LNCaP clone FGC (cell line): ENCODE measurements at regions not wholly inside any gene's neighbourhood (a gene's known extent, or its start where the extent isn't known, plus 50 kb on each side); places are given as distances from the start of the nearest gene placed in this dataset.

Experiments
- DNase-seq: peaks from one replicate; pipeline ENCODE4 v3.0.0-alpha.2; 2011; ENCODE audit warnings: low read depth
- H3K4me3 ChIP-seq: 2 replicates; pipeline ENCODE4 v1.5.1; 2011; ENCODE audit warnings: mild to moderate bottlenecking, low read depth, low read length, control low read depth
- TF ChIP-seq, protein P1 (sequence below): IDR thresholded peaks from 2 replicates; pipeline ENCODE4 v1.5.1; 2012; ENCODE audit warnings: mild to moderate bottlenecking; ENCODE audit not compliant: control insufficient read depth, insufficient read depth; ENCODE audit errors: extremely low read depth

DNA sequence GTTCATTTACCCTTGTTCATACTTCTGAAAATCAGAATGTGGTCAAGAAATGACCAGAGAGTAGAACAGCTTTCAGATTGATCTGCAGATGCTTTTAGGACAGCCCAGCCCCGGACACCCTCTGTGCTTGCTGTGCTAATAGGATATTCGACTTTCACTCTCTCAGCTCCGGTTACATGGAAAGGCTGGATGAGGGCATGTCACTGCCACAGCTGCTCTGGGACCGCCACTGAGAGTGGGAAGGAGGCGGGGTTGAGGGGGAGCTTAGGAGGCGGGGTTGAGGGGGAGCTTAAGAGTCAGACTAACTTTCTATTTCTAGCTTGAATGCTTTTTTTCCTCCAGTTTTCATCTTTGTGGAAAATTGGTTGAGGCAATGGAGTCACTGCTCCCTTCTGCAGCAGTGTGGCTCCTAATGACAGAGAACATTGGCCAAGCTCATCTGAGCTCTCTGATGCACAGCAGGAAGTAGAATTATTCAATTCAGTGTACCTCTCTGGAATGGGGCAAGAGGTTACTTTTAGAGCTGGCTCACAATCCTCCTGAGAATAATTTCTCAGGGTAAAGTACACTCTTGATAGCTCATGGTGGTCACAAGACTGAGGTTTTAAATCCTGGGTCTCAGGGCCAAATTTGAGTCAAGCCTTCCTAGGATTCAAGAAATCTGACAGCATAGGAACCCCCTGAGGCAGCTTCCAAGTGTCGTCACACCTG, 74.6 kb upstream of the NPAS1 start:
- DNase-seq: no peak
- no peak overlapping the region for H3K4me3 ChIP-seq
- TF ChIP-seq, protein P1, sequence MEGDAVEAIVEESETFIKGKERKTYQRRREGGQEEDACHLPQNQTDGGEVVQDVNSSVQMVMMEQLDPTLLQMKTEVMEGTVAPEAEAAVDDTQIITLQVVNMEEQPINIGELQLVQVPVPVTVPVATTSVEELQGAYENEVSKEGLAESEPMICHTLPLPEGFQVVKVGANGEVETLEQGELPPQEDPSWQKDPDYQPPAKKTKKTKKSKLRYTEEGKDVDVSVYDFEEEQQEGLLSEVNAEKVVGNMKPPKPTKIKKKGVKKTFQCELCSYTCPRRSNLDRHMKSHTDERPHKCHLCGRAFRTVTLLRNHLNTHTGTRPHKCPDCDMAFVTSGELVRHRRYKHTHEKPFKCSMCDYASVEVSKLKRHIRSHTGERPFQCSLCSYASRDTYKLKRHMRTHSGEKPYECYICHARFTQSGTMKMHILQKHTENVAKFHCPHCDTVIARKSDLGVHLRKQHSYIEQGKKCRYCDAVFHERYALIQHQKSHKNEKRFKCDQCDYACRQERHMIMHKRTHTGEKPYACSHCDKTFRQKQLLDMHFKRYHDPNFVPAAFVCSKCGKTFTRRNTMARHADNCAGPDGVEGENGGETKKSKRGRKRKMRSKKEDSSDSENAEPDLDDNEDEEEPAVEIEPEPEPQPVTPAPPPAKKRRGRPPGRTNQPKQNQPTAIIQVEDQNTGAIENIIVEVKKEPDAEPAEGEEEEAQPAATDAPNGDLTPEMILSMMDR: no peak

DNA sequence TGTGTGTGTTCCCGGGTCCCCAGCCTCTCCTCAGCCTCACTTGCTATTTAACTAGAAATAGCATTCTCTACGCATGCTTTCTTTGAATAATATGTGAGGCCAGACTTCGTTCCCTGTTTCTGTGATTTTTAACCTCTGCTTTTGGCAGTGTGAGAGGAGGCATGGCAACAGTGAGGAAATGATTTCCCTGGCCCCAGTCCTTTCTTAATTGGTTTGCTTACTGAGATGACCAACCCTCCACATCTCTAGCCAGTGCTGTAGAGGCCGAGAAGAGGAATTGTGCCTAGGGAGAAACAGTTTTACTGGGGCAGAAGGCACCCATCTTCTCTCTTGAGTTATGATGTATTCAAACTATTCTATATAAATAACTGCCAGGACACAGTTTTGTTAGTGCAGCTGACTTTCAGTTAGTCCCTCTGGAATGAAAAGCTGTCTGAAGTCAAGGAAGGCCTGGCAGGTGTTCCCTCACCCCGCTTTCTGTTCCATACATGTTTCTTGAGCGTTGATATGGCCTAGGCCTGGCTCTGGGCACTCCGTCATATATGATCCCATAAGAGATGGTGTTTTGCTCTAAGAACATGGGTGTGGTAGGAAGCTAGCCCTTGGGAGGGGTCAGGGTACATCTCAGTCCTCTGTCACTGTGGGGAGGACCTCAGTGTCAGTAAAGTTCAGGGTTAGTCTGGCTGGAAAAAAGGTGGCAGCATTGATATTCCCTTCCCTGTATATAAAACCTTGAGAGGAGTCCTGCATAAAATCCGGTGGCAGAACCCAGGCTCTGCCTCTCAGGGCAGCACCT, 73.7 kb upstream of the NPAS1 start:
- no peak for DNase-seq
- no peak overlapping the region for H3K4me3 ChIP-seq
- TF ChIP-seq, protein P1: no peak

DNA sequence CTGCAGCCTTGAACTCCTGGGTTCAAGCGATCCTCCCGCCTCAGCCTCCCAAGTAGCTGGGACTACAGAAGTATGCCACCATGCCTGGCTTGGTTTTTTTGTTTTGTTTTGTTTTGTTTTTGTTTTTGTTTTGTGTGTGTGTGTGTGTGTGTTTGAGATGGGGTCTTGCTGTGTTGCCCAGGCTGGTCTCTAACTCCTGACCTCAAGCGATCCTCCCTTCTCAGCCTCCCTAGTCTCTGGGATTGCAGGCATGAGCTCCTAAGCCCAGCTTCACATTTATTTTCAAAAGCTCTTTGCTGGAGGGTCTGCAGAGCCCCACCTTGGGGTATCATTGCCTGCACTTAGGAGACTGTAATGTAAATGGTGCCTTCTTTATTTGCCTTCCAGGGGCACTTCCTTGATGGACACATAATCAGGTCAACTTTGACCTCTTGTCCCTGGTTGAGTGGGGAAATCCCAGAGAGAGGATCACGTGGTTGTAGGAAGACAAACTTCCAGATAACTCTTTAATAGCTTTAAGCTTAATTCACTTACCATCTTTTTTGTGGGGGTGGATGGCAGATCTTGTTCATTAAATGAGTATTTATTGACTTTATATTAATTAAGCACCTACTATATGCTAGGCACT, 72.9 kb upstream of the NPAS1 start:
- TF ChIP-seq, protein P1: no peak
- DNase-seq: no peak
- no peak overlapping the region for H3K4me3 ChIP-seq

DNA sequence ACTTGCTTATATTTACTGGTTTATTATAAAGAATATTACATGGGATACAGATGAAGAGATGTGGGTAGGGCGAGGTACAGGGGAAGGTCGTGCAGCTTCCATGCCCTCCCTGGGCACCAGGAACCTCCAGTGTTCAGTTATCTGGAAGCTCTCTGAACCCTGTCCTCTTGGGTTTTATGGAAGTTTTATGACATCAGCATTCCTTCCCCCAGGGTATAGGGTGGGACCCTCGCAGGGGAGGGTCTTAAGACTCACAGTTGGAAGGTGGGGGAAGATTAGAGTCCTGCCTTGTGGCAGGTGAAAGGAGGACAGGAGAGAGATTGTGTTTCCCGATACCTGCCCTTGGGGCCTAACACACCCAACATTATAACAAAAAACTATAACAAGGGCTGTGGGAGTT, 71.8 kb upstream of the NPAS1 start:
- TF ChIP-seq, protein P1: no peak
- DNase-seq: no peak
- H3K4me3 ChIP-seq: no peak overlapping the region

DNA sequence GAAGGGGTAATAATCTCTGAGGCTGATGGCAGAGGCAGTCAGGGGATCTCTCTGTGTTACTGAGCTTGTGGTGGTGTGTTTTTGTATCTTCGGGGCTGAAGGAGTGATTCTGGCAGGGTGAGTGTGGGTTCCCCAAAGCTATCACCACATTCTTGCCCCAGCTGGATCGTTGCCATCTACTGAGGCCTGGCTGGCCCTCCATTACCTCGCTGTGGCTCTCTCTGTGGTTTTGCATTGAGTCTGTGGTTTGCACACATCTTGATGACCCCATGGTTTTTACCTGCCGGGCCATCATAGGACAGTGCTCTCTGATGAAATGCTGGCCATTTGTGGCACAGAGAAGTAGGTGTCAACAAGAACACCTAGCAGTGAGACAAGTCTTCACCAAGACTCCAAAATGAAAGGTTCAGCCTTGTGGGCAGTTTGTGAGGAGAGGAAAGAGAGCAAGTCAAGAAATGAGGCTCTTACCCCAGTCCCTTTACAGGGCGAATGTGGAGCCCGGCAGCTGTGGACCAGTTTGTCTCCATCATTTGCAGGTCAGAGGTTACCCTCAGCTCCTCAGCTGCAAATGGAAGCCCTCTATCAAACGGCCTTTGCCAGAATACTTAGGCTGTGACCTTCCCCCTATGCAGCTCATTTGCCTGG, 69.0 kb upstream of the NPAS1 start:
- H3K4me3 ChIP-seq: no peak overlapping the region
- no peak for DNase-seq
- TF ChIP-seq, protein P1: no peak

DNA sequence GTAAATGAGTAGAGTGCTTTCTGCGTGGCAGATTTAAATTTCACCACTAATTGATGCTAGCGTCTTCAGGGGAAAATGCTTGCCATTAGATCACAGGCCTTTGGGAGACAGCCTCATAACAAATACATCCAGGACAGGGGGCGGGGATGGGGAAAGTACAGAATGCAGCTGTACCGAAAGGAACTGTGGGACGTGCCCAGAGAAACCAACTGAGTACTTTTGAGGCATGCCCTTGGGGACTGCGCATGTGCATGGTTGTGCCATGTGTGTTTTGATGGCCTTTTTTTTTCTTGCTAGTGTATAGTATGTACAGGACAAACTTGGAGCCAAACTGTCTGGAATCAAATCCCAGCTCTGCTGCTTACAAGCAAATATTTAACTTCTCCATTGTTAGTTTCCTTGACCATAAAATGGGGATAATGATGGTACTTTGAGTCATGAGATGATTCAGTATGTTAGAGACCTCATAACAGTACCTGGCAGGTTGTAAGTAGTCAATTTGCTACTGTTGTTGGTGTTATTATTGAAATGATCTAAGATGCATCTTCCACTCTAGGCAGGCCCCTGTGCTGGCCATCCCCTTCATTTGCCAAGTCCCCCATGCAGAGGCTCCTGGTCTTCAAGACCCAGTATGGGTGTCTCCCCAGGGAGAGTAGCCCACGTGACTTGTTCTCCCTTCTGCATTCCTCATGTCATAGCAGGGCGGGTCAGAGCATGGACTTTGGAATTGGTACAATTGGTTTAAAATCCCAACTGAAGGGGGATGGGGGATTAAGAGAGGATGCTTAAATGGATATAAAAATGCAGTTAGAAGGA, 68.3 kb upstream of the NPAS1 start:
- peak; percentile 84 for DNase-seq
- TF ChIP-seq, protein P1: no peak

More for the DNA sequence above, 68.3 kb upstream of the NPAS1 start:
- H3K4me3 ChIP-seq: no peak overlapping the region
